ENCODE measurements at regions not wholly inside any gene's neighbourhood (a gene's known extent, or its start where the extent isn't known, plus 50 kb on each side); places are given as distances from the start of the nearest gene placed in this dataset.

GRCh38 chr15:47493357-47494247 lies 223.7 kb upstream of the SEMA6D start:
- TF ChIP-seq CTCF (IDR thresholded peaks at IDR 0.05) = no peak
- TF ChIP-seq POLR2A (IDR thresholded peaks at IDR 0.05) = no peak

Measured in adrenal gland (tissue), 5 donors.